T-helper 1 cell treated with Interleukin-12 subunit alpha and Interleukin-12 subunit beta and Interleukin-4 antibody, amounts not matched to agents 30 ng/mL and 1 ng/mL, for 36 hours (primary cell): ENCODE measurements at regions not wholly inside any gene's neighbourhood (a gene's known extent, or its start where the extent isn't known, plus 50 kb on each side); places are given as distances from the start of the nearest gene placed in this dataset.

ENCODE experiments used
- intact Hi-C: fragments of 100-400 bp; cut with micrococcal nuclease; formaldehyde crosslinking; loops from one replicate; pipeline ENCODE4 v1.15.1; 2024

DNA sequence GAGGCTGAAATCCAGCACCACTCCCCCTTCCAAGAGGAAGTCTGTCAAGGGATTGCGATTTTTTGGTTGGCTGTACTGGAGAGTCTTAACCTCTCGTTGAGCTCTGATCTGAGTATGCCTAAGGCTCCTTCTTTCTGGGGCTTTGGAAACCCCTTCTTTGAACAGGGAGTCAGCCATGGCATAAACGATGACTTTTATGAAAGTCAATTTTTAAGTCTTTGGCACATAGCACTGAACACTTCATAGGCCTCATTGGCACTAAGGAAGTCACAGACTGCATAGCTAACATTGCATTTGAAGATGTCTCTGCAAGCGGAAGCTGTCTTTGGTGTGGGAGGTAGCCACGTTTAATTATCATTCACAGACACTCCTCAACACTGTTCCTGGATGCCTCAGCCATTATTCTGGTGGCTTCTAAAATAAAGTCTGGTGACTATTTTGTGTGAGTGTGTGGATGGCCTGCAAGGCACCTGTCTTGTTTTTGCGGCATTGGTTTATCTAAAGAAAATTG lies 148.2 kb upstream of the NCK2 start:
- intact Hi-C loops, result no loop called here

DNA sequence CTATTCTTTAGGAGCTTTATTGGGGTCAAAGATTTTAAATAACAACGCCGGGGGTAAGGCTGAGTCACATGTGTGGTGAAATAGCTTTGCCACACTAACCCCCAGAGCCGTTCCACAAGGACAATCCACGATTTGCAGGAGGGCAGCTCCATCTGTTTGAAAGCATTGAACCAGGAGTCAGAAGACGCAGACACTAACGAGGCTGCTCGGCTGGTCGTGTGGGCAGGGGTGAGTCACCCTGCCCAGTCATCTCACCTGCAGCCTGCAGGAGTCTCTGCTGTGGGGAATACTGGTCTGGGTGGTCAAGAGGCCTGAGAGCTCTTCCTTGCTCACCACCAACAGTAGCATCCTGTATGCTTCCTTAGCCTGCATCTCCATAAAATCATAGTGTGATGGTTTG lies 149.2 kb upstream of the NCK2 start:
- intact Hi-C loops, result no loop called here

DNA sequence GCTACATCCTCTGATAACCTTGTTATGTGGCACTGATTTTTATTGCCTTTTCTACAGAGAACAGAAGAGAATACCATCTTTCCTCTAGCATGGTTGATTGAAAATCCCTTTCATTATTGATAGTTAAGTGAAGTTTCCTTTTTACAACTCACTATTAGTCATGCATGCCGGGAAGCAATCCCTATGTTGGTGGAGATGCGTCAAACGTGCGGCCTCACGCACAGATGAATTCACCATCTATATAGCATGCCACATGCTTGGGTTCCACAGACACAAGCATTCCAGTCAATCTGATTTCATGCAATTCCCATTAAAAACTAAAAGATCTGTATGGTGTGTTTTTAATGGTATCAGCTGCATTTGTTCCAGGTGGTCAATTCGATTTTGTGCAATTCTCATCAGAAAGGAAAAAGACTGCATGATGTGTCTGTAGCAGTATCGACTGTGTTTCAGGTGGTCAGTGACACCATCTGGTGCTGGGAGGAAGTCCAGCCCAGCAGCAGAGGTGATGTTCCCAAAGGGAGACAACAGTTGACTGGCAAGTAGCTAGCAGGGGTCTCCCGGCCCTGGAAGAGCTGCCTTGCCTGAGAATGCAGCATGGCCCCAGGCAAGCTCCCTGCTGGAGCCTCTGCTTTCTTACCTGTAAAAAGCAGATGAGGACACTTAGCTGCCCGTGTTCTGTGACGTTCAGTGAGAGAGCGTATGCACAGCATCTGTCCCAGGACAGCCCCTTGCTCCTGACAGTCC lies 151.3 kb upstream of the NCK2 start:
- intact Hi-C loops, result no loop called here

DNA sequence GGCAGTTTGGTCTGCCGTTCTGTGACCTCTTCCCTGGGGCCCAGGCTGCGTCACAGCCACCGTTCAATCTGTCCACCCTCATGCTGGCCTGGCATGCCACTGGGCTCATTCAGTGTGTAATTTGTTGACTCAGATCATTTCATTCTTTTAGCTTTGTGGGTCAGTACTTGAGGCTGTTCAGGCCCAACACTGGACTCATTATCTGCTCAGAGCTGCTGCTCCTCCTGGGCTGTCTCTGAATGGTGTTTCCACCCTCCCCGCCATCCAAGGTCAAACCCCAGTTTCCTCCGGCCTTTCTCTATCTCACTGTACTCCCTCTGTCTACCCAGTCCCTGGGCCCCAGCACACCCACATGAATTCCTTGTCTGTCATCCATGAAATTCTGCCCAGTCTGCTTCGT lies 152.4 kb upstream of the NCK2 start:
- intact Hi-C loops, result no loop called here

DNA sequence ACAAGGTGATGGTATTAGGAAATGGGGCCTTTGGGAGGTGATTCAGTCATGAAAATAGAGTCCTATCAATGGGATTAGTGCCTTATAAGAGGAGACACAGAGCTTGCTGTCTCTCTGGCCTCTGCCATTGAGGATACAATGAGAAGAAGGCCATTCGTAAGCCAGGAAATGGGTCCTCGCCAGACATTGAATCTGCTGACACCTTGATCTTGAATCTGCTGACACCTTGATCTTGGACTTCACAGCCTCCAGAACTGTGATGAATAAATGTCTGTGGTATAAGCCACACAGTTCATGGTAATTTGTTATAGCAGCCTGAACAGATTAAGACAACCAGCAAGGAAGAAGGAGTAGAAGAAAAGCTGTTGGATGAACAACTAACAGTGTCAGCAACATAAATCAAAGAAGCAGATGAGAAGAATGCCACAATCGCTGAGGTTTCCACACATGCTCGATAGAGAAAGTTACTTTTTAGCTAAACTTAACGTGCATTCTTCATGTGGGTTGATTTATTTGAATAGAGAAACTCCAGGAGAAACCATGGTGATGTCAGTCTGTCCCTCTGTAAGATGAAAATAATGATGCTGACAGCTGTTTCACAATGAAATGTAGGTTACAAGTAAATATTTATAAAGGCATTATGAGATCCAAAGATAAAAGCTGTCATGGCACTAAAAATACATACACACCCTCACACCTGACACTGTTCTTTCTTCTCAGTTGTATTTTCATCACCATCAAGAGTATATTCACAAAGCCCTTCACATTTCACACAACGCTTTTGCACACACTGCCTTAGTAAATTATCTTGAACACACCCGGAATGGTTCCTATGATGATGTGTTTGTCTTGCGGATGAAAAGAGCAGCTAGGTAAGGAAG lies 153.7 kb upstream of the NCK2 start:
- intact Hi-C loops, result no loop called here

DNA sequence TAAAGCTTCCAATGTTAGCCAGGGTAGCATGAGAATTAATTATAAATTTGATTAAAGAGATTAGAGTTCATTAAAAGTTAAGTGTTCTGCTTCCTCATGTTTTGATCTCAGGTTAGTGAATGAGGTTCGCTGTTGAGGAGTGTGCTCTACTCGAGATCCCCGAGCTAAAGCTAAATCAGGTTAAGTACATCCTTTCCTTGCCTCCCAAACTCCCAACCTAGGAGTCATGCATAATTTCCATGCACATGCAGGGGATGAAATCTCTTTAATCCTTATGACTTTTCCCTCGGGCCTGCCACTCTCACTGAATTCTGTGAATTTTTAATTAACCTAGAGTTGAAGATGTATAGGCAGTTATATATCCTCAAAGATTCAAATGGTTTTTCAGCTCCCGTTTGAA lies 156.1 kb upstream of the NCK2 start:
- intact Hi-C loops, result no loop called here

DNA sequence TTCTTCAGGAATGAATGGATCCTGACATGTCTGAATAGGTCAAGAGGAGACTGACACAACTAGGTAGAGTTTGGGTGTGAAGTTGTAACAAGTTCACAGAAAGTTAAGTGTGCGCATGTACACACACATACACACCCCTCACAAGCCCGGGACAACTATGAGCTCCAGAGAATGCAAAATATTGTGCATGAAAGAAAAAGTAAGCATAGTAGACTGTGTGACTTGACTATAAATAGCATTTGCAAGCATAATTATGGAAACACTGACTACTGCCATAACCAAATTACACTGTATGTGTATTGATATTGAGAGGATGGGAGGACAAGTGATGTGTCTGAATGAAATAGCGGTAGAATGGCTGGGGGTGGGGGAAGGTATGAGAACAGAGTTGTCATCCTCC lies 157.1 kb upstream of the NCK2 start:
- intact Hi-C loops, result no loop called here

DNA sequence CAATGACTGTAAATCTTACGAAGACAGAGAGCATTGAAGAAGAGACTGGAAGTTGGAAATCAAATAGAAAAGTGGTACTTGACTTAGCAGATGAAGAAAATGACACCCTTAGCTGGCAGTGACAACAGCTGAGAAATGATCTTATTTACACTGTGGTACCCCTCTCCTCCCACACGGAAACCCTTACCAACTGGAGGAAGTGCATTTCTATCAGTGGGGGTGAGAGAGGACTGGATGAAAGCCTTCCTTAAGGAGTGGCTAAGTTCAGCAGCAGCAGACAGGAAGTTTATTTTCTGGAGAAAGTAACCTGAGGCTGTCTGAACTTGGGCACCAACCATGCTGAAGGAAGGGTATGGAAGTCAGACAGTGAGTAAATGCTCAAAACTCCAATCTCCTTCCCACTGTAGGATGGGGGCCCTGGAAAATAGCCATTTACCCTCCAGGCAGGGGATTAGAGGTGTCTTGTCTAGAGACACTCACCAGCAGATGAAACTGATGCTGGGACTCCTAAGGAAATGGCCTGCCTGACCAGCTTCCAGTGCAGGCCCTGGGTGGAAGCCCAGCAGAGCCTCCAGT lies 160.2 kb upstream of the NCK2 start:
- intact Hi-C loops, result no loop called here

DNA sequence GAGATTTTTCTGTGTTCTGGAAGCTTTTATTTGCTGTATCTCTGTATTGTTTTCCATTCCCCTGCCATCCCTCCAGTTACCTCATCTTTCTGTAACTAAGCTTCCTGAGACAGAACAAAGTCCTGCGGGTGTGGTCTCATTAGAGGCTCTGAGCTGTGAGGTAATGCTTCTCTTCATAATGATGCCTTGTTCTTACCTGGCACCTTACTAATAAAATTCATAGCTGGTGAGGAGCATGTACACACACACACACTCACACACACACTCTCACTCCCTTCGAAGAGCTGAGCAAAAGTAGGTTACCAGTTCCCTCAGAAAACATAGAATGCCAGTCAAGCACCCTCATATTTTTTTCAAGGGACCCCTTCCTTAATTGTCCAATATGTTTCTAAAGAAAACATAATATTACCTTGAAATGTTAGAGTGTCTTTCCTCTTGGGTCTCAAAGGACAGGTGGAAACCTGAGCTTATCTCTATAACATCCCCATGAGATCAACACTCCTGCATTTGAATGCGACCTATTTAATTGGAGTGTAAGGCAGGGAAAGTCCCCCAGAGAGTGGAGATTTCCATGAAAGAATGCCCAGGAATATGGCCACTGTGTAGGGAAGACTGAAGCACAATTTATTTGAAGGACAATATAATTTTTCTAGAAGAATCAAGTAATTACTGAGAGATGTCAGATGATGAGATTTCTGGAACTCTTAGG lies 161.6 kb upstream of the NCK2 start:
- intact Hi-C loops, result no loop called here

DNA sequence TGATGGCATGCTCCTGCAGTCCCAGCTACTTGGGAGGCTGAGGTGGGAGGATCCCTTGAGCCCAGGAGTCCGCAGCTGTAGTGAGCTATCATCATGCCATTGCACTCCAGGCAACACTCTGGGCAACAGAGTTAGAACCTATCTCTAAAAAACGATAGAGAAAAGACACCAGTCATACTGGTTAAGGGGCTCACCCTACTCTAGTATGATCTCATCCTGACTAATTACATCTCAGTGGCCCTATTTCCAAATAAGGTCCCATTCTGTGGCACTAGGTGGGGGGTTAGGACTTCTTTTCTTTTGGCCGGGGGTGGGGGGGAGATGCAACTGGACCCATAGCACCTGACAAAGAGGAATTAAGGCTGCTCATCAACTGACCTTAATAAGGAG lies 163.2 kb upstream of the NCK2 start:
- intact Hi-C loops, result no loop called here

DNA sequence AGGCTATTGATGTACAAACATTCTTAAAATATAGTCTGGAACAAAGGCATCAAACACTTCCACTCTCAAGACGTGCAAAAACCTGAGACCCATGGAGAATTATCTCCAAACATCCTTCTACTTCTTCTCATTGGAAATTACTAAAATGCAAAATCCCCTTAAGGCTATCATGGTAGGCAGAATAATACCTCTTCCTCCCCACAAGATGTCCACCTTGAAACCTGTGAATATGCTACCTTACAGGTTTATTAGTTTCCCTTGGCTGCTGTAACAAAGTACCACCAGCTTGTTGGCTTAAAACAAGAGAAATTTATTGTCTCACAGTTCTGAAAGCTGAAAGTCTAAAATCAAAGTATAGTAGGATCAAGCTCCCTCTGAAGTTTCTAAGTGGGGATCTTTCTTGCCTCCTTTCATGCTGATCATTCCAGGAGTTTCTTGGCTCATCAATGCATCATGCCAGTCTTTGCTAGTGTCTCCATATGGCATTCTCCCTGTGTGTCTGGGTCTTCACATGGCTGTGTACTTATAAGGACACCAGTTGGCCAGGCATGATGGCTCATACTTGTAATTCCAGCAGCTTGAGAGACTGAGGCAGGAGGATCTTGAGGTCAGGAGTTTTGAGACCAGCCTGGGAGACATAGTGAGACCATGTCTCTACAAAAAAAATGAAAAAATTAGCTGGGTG lies 163.7 kb upstream of the NCK2 start:
- intact Hi-C loops, result no loop called here

DNA sequence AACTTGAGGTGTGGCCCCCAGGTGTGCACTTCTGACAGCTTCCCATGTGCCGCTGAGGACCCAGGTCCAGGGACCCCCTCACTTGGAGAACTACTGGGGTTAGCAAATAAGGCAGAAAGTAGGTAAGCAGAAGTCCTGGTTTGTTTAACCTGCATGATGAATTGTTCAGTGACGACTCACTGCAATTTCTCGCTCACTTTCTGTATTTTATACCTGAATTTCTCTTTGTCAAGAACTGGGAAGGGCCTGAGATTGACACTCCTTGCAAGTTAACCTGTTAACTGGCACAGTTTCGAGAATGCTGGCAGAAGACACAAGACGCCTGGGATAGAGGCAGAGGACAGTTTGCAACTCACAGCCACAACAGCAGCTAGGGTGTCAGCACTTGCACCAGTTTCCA lies 164.5 kb upstream of the NCK2 start:
- intact Hi-C loops, result no loop called here

DNA sequence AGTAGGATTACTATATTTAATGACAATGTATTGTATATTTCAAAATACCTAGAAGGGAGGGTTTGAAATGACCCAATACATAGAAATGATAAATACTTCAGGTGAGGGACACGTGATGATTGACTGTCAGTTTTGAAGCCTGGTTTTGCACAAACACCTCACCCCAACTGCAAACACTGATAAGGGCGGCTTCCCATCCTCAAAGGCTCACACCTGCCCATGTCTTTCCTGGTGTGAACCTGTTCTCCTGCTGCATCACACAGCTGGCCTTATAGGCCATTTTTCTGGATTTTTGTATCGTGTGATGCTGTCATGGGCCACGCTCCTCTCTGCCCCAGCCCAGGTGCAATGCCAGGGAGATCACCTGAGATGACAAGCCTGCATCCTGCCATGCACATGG lies 166.5 kb upstream of the NCK2 start:
- intact Hi-C loops, result no loop called here

DNA sequence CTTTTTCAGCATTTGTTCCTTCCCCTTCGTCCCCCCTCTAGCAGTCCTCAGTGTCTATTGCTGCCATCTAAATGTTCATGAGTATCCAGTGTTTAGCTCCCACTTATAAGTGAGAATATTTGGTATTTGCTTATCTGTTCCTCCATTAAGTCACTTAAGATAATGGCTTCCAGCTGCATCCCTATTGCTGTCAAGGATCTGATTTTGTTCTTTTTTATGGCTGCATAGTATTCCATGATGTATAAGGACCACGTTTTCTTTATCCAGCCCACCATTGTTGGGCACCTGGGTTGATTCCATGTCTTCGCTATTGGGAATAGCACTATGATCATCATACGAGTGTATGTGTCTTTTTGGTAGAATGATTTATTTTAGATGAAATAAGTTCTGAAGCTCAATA lies 166.9 kb upstream of the NCK2 start:
- intact Hi-C loops, result loop anchor here (2.0 kb wide), 1 partner anchor 169 kb away; no protein-coding TSS in a partner anchor

DNA sequence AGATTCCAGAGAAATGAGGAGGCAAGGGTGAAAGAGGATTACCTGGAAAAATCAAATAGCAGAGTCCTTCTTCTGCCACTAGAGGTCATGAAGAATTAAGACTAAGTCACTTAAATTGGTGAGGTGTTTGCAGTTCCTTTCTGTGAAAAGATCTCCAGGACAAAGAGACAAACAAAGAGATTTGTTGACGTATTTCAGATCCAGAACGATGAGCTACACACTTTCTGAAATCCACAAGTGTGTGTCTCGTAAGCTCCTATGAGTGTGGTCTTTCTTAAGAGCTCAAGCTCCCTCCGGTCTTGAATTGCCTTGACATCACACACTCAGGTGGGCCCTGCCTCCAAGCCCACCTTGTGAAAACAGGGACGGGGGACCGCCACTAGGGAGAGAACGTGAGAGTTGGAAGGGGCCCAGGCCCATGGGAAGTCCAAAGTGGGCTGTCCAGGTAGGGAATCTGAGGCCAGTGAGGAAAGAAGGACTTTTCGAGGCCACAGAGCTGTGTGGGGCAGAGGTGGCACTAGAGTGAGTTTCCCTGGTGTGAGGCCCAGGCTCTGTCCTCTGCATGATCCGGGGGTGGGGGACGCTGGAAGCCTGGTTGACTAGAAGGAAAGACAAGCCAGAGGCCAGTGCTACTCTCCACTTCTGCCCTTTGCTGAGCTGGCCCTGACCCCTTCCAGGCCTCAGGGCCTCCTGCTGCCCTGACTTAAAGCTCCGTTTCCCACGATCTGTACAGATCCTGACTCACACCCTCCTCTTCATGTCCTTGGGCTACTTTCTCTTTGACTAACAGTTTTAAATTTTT lies 168.1 kb upstream of the NCK2 start:
- intact Hi-C loops, result loop anchor here (1.0 to 2.0 kb wide), 7 partner anchors 170 to 966 kb away; no protein-coding TSS in a partner anchor

DNA sequence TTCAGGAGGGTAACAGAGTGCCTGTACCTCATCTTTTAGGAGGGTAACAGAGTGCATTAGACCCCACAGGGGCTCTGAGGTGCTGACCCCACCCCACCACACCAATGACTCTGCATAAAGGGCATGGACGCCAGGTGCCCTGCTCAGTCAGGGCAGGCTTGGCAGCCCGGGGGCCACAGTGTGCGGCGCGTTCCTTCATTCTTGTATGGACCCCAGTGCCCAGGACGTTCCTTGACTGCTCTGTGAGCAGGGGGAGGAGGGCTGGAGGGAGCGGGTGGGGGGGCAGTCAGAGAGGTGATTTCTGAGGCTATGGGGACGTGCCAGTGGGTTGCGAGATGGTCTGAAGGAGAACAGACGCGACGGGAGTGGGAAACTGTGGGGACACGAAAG lies 168.7 kb upstream of the NCK2 start:
- intact Hi-C loops, result loop anchor here (1.0 to 2.0 kb wide), 7 partner anchors 171 to 966 kb away; no protein-coding TSS in a partner anchor

DNA sequence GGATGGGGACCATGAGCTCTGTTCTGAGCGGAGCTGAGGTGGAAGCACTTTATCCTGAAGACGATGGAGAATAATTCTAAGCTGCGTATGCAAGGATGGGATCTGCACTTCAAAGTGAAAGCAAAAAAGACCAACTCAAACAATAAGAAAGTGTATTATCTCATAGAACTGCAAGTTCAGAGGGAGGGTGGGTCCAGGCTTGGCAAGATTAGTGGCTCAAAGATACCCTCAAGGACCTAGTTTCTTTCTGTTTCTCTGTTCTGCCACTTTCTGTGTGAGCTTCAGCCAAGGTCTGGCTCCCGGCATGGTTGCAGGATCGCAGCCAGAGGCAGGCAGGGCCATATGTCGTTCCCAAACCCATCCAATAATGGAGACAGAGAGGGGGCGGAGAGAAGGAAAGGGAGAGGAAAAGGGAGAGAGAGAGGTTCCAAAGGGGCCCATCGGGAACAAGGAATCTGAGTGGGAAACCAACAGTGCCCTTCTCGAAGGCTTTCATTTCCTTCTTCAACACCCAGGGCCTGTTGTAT lies 169.2 kb upstream of the NCK2 start:
- intact Hi-C loops, result loop anchor here (1.0 to 2.0 kb wide), 7 partner anchors 171 to 967 kb away; no protein-coding TSS in a partner anchor

DNA sequence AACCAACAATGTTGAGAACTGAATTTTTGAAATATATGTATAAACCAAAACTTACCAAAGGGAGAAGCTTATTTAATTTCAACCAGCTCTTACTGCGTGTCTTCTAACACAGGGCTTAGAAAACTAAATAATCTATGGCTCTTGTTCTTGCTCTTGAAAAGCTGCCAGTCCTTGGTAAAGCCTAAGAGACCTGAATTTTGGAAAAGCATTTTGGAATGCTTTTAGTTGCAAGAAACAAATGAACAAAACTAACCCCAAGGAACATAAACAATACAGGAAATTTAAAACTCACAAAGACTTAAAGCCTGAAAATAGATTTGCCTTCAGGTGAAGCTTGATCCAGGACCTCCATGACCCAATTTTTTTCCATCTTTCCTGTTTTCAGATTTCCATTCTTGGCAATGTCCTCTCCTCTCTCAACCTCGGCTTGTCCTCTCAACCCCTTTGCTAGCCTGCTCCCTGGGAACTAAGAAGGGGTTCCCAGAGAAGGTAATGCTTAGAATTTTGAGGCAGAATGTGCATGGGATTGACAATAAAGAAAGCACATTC lies 169.8 kb upstream of the NCK2 start:
- intact Hi-C loops, result no loop called here

DNA sequence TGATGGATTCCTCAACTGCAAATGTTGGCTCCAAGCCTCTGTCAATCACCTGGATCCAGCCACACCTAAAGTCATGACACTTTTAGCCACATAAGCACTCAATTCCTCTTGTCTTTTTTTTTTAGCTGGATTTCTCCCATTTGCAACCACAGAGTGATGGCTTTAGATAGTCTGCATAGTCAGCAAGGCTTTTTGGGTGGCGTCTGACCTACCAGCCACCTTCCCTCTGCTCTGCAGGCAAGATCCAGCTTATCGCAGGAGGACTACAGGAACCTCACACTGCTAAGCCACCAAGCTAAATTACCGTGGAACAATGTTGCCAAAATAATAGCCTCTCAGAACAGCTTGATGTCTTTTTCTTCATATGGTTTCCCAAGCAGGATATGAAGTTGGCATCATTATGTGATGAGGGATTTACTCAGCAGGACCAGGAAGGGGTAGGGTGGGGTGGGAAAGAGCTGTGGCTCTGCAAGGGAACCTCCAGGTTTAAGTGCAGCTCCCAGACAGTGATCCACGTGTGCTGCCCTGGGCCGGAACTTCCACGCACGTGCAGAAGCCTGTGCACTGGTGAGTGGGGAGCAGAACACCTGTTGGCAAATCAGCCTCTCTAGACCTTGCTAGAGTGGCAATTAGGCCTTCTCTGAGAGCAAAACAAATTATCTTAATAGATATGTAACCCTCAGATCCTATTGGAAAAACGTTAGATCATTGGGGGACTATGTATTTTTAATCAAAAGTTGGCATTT lies 170.6 kb upstream of the NCK2 start:
- intact Hi-C loops, result no loop called here
